ENCODE measurements at regions not wholly inside any gene's neighbourhood (a gene's known extent, or its start where the extent isn't known, plus 50 kb on each side); places are given as distances from the start of the nearest gene placed in this dataset.

DNA sequence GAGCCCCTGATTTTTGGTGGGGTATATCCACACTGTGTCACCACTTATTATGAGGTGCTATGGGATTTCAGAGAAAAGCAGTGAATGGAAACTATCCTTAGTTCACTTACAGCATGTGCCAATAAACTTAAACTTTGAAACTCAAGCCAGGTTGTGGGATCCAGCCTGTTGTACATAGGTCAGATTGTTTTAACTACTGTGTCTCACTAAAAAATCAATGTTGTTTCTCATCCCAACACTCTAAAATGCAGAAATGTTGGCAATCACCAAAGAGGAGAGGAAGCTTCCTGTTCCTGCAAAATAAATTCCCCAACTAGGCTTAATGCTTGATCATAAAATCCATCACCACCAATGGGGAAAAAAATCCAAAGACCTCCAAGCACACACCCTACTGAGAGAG, 173.7 kb upstream of the ONECUT1 start:
- no peak for ATAC-seq (ENCODE audit: insufficient number of reproducible peaks, low FRiP score, low read depth)
- TF ChIP-seq, protein P1, sequence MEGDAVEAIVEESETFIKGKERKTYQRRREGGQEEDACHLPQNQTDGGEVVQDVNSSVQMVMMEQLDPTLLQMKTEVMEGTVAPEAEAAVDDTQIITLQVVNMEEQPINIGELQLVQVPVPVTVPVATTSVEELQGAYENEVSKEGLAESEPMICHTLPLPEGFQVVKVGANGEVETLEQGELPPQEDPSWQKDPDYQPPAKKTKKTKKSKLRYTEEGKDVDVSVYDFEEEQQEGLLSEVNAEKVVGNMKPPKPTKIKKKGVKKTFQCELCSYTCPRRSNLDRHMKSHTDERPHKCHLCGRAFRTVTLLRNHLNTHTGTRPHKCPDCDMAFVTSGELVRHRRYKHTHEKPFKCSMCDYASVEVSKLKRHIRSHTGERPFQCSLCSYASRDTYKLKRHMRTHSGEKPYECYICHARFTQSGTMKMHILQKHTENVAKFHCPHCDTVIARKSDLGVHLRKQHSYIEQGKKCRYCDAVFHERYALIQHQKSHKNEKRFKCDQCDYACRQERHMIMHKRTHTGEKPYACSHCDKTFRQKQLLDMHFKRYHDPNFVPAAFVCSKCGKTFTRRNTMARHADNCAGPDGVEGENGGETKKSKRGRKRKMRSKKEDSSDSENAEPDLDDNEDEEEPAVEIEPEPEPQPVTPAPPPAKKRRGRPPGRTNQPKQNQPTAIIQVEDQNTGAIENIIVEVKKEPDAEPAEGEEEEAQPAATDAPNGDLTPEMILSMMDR (IDR thresholded peaks at IDR 0.05) = no peak
- no peaks in the 10 kb centered on the region for H3K36me3 ChIP-seq
- H3K4me1 ChIP-seq (ENCODE audit: control insufficient read depth in 1 of 2, low read depth in 2 of 2) = no peaks in the 10 kb centered on the region
- H3K9me3 ChIP-seq = no peaks in the 10 kb centered on the region
- DNase-seq (ENCODE audit: low spot score) = no peak
- no peaks in the 10 kb centered on the region for H3K27me3 ChIP-seq (replicated peaks; ENCODE audit: insufficient read depth)
- H3K4me3 ChIP-seq = no peak overlapping the region
- no peak overlapping the region for H3K27ac ChIP-seq

DNA sequence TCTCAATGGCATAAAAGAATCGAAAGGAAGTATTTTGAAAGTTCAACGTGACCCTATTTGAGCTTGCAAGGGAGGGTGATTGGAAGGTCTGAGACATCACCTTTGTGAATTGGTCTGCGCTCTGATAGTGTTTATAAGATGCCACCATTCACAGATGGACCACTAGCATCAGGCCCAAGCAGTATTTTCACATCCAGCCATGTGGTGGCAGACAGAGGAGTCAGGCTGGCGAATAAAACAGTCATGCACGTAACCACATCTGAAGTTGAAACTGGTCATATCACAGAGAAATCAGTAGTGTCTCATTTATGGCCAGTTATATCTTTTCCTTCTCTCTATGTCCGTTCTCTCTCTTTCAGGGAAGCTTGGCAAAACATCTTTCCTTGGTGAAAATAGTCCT, 170.1 kb upstream of the ONECUT1 start:
- H3K36me3 ChIP-seq = no peaks in the 10 kb centered on the region

DNA sequence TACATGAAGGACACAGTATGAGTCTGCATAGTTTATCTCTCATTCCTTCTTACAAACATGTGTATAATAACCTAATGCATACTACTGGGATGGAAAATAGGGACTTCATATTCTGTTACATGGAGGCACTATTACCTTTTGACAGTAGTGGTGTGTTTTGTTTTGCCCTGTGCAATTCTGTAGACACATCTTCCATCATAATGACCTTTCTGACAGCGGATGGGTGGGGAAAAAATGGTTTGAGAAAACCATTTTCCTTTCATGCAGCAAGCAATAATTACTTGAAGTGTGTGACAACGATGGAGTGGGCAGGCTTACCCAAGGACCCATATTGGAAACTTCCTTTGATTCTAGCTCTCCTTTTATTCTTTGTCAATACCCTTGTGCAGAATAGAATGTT, 153.6 kb upstream of the ONECUT1 start:
- TF ChIP-seq, protein P1 (IDR thresholded peaks at IDR 0.05) = no peak
- no peak overlapping the region for H3K4me3 ChIP-seq
- ATAC-seq (ENCODE audit: insufficient number of reproducible peaks, low FRiP score, low read depth) = no peak

More for the DNA sequence above, 170.1 kb upstream of the ONECUT1 start:
- H3K27ac ChIP-seq = no peak overlapping the region
- no peak overlapping the region for H3K4me3 ChIP-seq
- no peak for DNase-seq (ENCODE audit: low spot score)
- TF ChIP-seq, protein P1 (IDR thresholded peaks at IDR 0.05) = no peak
- H3K9me3 ChIP-seq = no peaks in the 10 kb centered on the region
- H3K27me3 ChIP-seq (replicated peaks; ENCODE audit: insufficient read depth) = no peaks in the 10 kb centered on the region
- ATAC-seq (ENCODE audit: insufficient number of reproducible peaks, low FRiP score, low read depth) = no peak
- no peaks in the 10 kb centered on the region for H3K4me1 ChIP-seq (ENCODE audit: control insufficient read depth in 1 of 2, low read depth in 2 of 2)

DNA sequence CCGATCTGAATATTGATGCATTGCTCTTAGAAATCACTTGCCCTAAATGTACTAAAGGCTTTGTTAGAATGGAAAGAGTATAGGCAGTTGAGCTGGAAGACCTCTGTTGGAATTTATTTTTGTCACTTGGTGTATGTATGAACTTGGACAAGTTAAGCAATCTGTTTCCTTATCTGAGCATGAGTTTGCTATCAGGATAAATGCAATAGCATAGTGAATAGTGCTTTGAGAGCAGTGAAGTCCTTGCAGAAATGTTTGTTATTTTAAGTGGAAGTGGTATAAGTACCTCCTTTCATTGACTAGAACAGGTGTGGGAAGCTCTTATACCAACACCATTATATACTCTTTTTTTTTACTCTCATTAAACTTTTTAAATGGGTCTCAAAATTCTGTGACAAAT, 146.4 kb upstream of the ONECUT1 start:
- Histone ChIP-seq H3K36me3 (no peaks in the 10 kb centered on the region), H3K27ac (no peak overlapping the region), H3K27me3 (replicated peaks; ENCODE audit: insufficient read depth) (no peaks in the 10 kb centered on the region), H3K4me3 (no peak overlapping the region), H3K9me3 (no peaks in the 10 kb centered on the region), H3K4me1 (ENCODE audit: control insufficient read depth in 1 of 2, low read depth in 2 of 2) (no peaks in the 10 kb centered on the region)
- ATAC-seq (ENCODE audit: insufficient number of reproducible peaks, low FRiP score, low read depth) (no peak), DNase-seq (ENCODE audit: low spot score) (no peak)
- TF ChIP-seq, protein P1 (IDR thresholded peaks at IDR 0.05) = no peak

More for the DNA sequence above, 153.6 kb upstream of the ONECUT1 start:
- Histone ChIP-seq H3K4me1 (ENCODE audit: control insufficient read depth in 1 of 2, low read depth in 2 of 2) (no peaks in the 10 kb centered on the region), H3K36me3 (no peaks in the 10 kb centered on the region), H3K27me3 (replicated peaks; ENCODE audit: insufficient read depth) (no peaks in the 10 kb centered on the region), H3K9me3 (no peaks in the 10 kb centered on the region), H3K27ac (no peak overlapping the region)
- no peak for DNase-seq (ENCODE audit: low spot score)

DNA sequence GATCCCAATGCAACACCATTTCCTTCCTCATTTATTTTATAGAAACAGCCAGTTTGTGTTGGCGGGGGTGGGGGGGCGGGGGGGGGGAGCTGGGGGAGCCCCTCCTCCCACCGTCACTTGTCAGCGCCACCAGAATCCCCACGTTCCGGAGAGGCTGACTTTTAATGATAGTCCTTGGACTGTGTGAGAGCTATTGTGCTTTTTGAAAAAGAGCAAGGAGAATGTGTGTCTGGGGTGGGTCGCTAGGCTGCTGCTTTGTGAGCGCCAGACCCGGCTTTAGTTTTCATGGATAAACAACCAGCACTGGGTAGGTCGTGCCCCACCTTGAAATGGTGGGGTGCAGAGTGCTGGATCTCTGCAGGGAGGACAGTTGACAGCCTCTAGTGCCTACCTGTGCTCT, 135.0 kb upstream of the ONECUT1 start:
- no peak overlapping the region for H3K4me3 ChIP-seq
- no peak for DNase-seq (ENCODE audit: low spot score)
- no peaks in the 10 kb centered on the region for H3K36me3 ChIP-seq
- no peak overlapping the region for H3K27ac ChIP-seq
- TF ChIP-seq, protein P1 (IDR thresholded peaks at IDR 0.05) = no peak
- no peaks in the 10 kb centered on the region for H3K4me1 ChIP-seq (ENCODE audit: control insufficient read depth in 1 of 2, low read depth in 2 of 2)
- ATAC-seq (ENCODE audit: insufficient number of reproducible peaks, low FRiP score, low read depth) = no peak
- H3K27me3 ChIP-seq (replicated peaks; ENCODE audit: insufficient read depth) = no peaks in the 10 kb centered on the region
- peaks cover 6% of the 10 kb centered on the region for H3K9me3 ChIP-seq

All from thoracic aorta (tissue), 2 donors.